Putamen (tissue), 1 donor: ENCODE measurements at regions not wholly inside any gene's neighbourhood (a gene's known extent, or its start where the extent isn't known, plus 50 kb on each side); places are given as distances from the start of the nearest gene placed in this dataset.
"Not testable (repeated sequence)": the region's sequence is repeated elsewhere in the genome, so short reads cannot be mapped to it uniquely, and the experiment has no call there.

ENCODE experiments used
- DNase-seq: peaks from one replicate; pipeline ENCODE4 v3.0.0-alpha.2; 2016; ENCODE audit warnings: low spot score

GRCh38 chr12:124218650-124219049 lies 76.2 kb upstream of the RFLNA start:
- not testable (repeated sequence) for DNase-seq

GRCh38 chr12:124222368-124223245 lies 72.3 kb upstream of the RFLNA start:
- no peak for DNase-seq

- DNase-seq: not testable (repeated sequence)
Observed at GRCh38 chr12:124223733-124224138, 71.2 kb upstream of the RFLNA start.

GRCh38 chr12:124224535-124225110 lies 70.3 kb upstream of the RFLNA start:
- DNase-seq: no peak

GRCh38 chr12:124225730-124226129 lies 69.2 kb upstream of the RFLNA start:
- no peak for DNase-seq

GRCh38 chr12:124227951-124228711 lies 66.8 kb upstream of the RFLNA start:
- DNase-seq: no peak

GRCh38 chr12:124229520-124229919 lies 65.4 kb upstream of the RFLNA start:
- no peak for DNase-seq

GRCh38 chr12:124230117-124230757 lies 64.7 kb upstream of the RFLNA start:
- no peak for DNase-seq

- no peak for DNase-seq
Observed at GRCh38 chr12:124230789-124231188, 64.1 kb upstream of the RFLNA start.

- DNase-seq: no peak
Observed at GRCh38 chr12:124231980-124232653, 62.8 kb upstream of the RFLNA start.

- no peak for DNase-seq
Observed at GRCh38 chr12:124232654-124232987, 62.3 kb upstream of the RFLNA start.

- DNase-seq: no peak
Observed at GRCh38 chr12:124233041-124233796, 61.7 kb upstream of the RFLNA start.

- no peak for DNase-seq
Observed at GRCh38 chr12:124233846-124234640, 60.9 kb upstream of the RFLNA start.

GRCh38 chr12:124236625-124237031 lies 58.3 kb upstream of the RFLNA start:
- no peak for DNase-seq

GRCh38 chr12:124238886-124239285 lies 56.0 kb upstream of the RFLNA start:
- DNase-seq: no peak

- no peak for DNase-seq
Observed at GRCh38 chr12:124240493-124240892, 54.4 kb upstream of the RFLNA start.

- no peak for DNase-seq
Observed at GRCh38 chr12:124241776-124242528, 52.9 kb upstream of the RFLNA start.

- no peak for DNase-seq
Observed at GRCh38 chr12:124242529-124243065, 52.3 kb upstream of the RFLNA start.

- DNase-seq: no peak
Observed at GRCh38 chr12:124243936-124244335, 51.0 kb upstream of the RFLNA start.
